NT2/D1 (cell line): ENCODE measurements at regions not wholly inside any gene's neighbourhood (a gene's known extent, or its start where the extent isn't known, plus 50 kb on each side); places are given as distances from the start of the nearest gene placed in this dataset.

Experiments used
- DNase-seq: peaks from one replicate; pipeline ENCODE4 v3.0.0-alpha.2; 2011; ENCODE audit warnings: low read depth, low spot score
- H3K27me3 ChIP-seq: 2 replicates; pipeline ENCODE4 v1.6.0; 2011; ENCODE audit warnings: mild to moderate bottlenecking; ENCODE audit not compliant: insufficient read length, insufficient read depth
- H3K36me3 ChIP-seq: 2 replicates; pipeline ENCODE4 v1.6.1; 2011; ENCODE audit warnings: mild to moderate bottlenecking, low read length, mixed read lengths; ENCODE audit not compliant: insufficient read depth, insufficient read length
- H3K4me1 ChIP-seq: 2 replicates; pipeline ENCODE4 v1.5.1; 2011; ENCODE audit not compliant: insufficient read depth, insufficient read length
- H3K4me3 ChIP-seq: 2 replicates; pipeline ENCODE4 v1.5.1; 2011; ENCODE audit warnings: low read depth; ENCODE audit not compliant: insufficient read length
- H3K9ac ChIP-seq: 2 replicates; pipeline ENCODE4 v1.6.0; 2011; ENCODE audit warnings: low read depth; ENCODE audit not compliant: insufficient read length
- H3K9me3 ChIP-seq: 2 replicates; pipeline ENCODE4 v1.5.1; 2011; ENCODE audit warnings: mild to moderate bottlenecking, low read length; ENCODE audit not compliant: insufficient read depth
- SUZ12 ChIP-seq: IDR thresholded peaks from 2 replicates; pipeline ENCODE4 v1.6.1; 2011; ENCODE audit not compliant: insufficient read length, insufficient read depth; ENCODE audit errors: extremely low read depth
- YY1 ChIP-seq: IDR thresholded peaks from 2 replicates; pipeline ENCODE4 v1.6.1; 2011; ENCODE audit not compliant: insufficient read length, insufficient read depth
- ZNF274 ChIP-seq: IDR thresholded peaks from 2 replicates; pipeline ENCODE4 v1.6.1; 2011; ENCODE audit warnings: mild to moderate bottlenecking, low read depth, low read length

DNA sequence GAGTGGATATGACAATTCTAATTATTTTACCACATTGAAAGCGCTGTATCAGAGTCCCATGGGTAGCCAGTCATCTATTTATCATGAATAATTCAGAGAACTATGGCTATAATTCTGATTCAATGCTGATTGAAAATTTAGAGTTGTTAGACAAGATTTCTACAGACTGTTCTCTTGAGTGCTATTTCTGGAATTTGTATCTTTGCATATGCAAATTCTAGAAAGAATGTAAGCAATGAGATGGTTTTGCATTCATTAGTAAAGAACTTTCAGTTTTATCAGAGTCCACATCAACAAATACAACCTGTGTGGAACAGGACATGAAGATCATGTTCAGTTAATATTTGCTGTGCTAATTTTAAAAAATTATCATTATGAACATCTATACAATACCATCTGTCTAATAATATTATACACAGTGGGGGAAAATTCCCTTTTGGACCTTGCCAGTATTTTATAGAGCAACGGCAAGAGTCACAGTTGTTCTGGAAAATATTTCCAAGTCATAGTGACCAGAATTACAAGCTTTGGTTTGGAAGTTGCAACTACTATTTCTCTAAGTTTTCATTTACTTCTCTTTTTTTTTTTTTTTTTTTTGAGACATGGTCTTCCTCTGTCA lies 372.7 kb upstream of the PTGER4 start:
- TF ChIP-seq ZNF274 (no peak), SUZ12 (no peak), YY1 (no peak)
- Histone ChIP-seq H3K36me3 (no peaks in the 10 kb centered on the region), H3K27me3 (no peaks in the 10 kb centered on the region), H3K4me1 (no peaks in the 10 kb centered on the region), H3K9me3 (no peaks in the 10 kb centered on the region; the same call in 1 of the 2 replicates), H3K4me3 (no peak overlapping the region), H3K9ac (no peak overlapping the region)
- DNase-seq = no peak

DNA sequence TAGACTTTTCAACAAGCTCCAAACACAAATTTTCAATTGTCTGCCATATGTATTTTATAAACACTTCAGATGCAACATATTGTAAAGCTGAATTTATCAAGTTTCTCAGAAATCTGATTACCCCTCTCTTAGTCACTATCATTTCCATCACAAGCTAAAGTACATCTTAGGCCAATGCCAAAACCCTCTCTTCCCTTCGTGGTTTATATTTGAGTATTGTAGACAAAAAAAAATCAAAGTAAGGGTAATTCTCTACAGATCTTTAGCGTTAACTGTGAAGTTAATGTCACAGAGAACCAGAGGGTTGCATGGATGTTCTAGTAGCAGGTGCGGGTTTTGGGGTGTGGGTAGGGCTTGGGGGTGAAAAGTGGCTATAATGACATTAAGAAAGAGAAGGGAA lies 387.7 kb upstream of the PTGER4 start:
- H3K27me3 ChIP-seq = no peaks in the 10 kb centered on the region
- no peaks in the 10 kb centered on the region for H3K4me1 ChIP-seq
- TF ChIP-seq ZNF274 (no peak), YY1 (no peak), SUZ12 (no peak)
- no peak overlapping the region for H3K9ac ChIP-seq
- H3K9me3 ChIP-seq = no peaks in the 10 kb centered on the region
- H3K36me3 ChIP-seq = no peaks in the 10 kb centered on the region
- no peak for DNase-seq
- H3K4me3 ChIP-seq = no peak overlapping the region

DNA sequence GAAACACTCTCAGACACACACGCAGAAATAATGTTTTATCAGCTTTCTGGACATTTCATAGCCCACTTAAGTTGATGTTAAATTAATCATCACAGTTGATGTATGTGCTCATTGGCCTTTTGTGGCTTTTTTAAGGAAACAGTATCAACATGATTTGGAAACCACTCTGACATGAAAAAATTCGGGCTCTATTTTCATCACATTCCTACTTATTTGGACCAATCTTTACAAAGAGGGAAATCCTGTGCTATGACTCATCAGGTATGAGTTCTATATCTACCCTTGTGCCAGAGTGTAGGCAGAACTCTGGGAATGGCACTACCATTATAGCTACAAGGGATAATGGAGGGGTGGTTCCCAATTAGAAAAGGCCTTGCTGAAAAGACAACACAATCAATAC lies 388.4 kb upstream of the PTGER4 start:
- DNase-seq = no peak
- Histone ChIP-seq H3K4me1 (no peaks in the 10 kb centered on the region), H3K9ac (no peak overlapping the region), H3K4me3 (no peak overlapping the region), H3K9me3 (no peaks in the 10 kb centered on the region), H3K27me3 (no peaks in the 10 kb centered on the region), H3K36me3 (no peaks in the 10 kb centered on the region)
- TF ChIP-seq ZNF274 (no peak), SUZ12 (no peak), YY1 (no peak)

DNA sequence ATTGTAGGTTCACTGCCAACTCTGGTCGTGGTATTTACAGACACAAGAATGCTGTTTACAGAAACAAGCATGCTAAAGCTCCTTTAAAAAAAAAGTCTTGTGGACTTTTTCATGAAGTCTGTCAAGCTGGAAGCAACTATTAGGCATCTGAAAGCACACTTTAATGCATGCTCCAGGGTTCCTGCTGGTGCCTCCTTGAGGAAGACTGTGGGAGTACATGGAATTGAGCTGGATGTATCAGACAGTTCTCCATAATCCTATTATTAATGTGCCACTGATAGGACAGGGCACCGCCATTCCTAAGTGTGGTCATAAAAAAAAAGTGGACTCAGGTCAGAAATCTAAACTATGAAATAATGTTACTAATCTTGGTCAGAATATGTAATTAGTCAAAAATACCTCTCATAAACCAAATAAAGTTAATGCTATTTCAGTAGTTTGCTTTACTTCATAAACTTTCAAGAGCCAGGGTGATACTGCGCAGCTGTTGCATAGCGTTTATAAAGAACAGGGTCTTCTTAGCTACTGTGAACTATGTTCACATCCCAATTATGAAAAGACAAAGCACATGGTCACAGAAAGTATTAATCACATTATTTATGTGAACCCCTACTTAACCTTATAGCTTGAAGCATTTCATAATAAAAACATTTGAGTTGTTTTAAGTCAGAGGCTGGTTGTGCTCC lies 390.8 kb upstream of the PTGER4 start:
- no peak overlapping the region for H3K9ac ChIP-seq
- H3K4me1 ChIP-seq = no peaks in the 10 kb centered on the region
- DNase-seq = no peak

DNA sequence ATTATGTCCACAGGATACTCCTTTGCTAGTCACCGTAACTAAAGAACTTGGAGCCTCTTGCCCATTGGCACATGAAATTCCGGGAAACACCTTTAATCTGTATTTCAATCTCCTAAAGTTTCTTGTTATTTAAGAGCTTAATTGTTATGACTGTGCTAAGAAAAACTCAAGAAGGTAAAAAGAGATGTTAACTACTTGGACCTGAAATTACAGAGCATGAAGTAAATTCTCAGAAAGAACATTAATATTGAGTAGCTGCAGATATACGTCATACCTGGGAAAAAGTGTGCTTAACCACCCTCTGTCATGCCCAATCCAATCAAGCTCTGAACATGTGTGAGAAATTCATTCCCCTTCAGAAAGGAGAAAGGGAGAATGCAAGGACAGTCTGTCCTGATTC lies 394.9 kb upstream of the PTGER4 start:
- Histone ChIP-seq H3K9me3 (no peaks in the 10 kb centered on the region), H3K36me3 (no peaks in the 10 kb centered on the region)
- TF ChIP-seq SUZ12 (no peak), YY1 (no peak), ZNF274 (no peak)

More for the DNA sequence above, 390.8 kb upstream of the PTGER4 start:
- Histone ChIP-seq H3K9me3 (no peaks in the 10 kb centered on the region), H3K4me3 (no peak overlapping the region), H3K36me3 (no peaks in the 10 kb centered on the region), H3K27me3 (no peaks in the 10 kb centered on the region)
- TF ChIP-seq ZNF274 = no peak
- TF ChIP-seq SUZ12 = no peak
- TF ChIP-seq YY1 = no peak

GRCh38 chr5:40278881-40279280 lies 400.8 kb upstream of the PTGER4 start:
- Histone ChIP-seq H3K9ac (no peak overlapping the region), H3K4me1 (no peaks in the 10 kb centered on the region), H3K27me3 (no peaks in the 10 kb centered on the region), H3K36me3 (no peaks in the 10 kb centered on the region), H3K4me3 (no peak overlapping the region), H3K9me3 (no peaks in the 10 kb centered on the region)
- no peak for DNase-seq
- TF ChIP-seq SUZ12 = no peak
- TF ChIP-seq ZNF274 = no peak
- no peak for TF ChIP-seq YY1

More for the DNA sequence above, 394.9 kb upstream of the PTGER4 start:
- no peaks in the 10 kb centered on the region for H3K4me1 ChIP-seq
- no peak overlapping the region for H3K9ac ChIP-seq
- no peak for DNase-seq
- H3K27me3 ChIP-seq = no peaks in the 10 kb centered on the region
- no peak overlapping the region for H3K4me3 ChIP-seq

DNA sequence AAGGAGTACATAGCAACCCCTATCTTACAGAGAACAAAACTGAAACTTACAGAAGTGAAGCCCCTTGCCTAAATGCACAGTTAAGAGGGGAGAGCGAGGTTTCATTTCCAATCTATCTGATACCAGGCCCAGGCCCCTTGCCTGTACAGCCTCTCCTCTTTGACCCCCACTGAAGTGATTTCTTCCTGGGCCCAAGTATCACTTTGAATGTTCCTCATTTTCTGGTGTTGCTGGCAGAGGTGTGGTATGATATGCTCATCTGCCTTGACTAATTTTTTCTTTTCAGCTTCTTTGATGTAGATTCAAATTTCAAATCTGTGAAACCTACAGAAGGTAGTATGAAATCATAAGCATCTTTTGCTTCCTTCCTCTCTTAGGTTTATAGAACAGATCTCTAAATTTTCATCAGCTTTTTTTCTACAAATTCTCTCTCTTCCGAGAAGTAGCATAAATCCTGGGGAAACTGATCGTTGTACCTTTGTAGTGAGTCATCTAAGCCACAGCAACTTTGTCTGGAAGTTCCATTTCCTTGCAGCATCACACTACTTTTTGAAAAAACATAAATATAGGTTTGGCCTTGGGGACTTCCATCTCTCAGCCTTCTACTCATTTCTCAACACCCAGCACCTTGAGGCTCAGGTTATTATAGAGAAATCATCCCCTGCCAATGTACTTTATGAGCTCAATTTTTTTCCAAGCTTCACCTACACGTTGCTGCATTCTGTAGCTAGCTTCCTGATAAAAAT lies 402.4 kb upstream of the PTGER4 start:
- no peaks in the 10 kb centered on the region for H3K9me3 ChIP-seq
- TF ChIP-seq ZNF274 (no peak), YY1 (no peak), SUZ12 (no peak)
- H3K4me3 ChIP-seq = no peak overlapping the region
- H3K36me3 ChIP-seq = no peaks in the 10 kb centered on the region
- H3K9ac ChIP-seq = no peak overlapping the region
- H3K27me3 ChIP-seq = no peaks in the 10 kb centered on the region
- no peak for DNase-seq
- no peaks in the 10 kb centered on the region for H3K4me1 ChIP-seq
